Esophagus squamous epithelium (tissue), 5 donors: ENCODE measurements at regions not wholly inside any gene's neighbourhood (a gene's known extent, or its start where the extent isn't known, plus 50 kb on each side); places are given as distances from the start of the nearest gene placed in this dataset.

Experiments used
- DNase-seq: peaks from one replicate; lab custom pipeline; 2025; lab: John Stamatoyannopoulos, UW
- H3K27ac ChIP-seq, 4 donors: fragments of 200-600 bp; sonication (generic); one replicate each; pipeline ENCODE4 v1.5.1; 2016 to 2019; ENCODE audit warnings: mild to moderate bottlenecking in 1 of 4
- H3K27me3 ChIP-seq, 4 donors: fragments of 200-600 bp; sonication (generic); 1 replicate in 3 of 4; 2 replicates in 1 of 4; pipeline versions ENCODE4 v1.5.1 to v1.6.0; 2017 to 2021; ENCODE audit warnings: antibody characterized with exemption in 1 of 4
- H3K36me3 ChIP-seq, 3 donors: fragments of 200-600 bp; sonication (generic); one replicate each; pipeline ENCODE4 v1.5.1; 2016 to 2019
- H3K4me1 ChIP-seq, 3 donors: fragments of 200-600 bp; sonication (generic); one replicate each; pipeline ENCODE4 v1.5.1; 2017 to 2019
- H3K4me3 ChIP-seq, 4 donors: fragments of 200-600 bp; sonication (generic); 1 replicate in 3 of 4; 2 replicates in 1 of 4; pipeline ENCODE4 v1.5.1; 2016 to 2019; ENCODE audit warnings: mild to moderate bottlenecking in 2 of 4, moderate library complexity in 1 of 4
- H3K9me3 ChIP-seq, 3 donors: fragments of 200-600 bp; sonication (generic); one replicate each; pipeline ENCODE4 v1.5.1; 2016 to 2019
- CTCF ChIP-seq, 6 experiments: fragments of 450-650 bp in 4 of 6; fragments of 200-600 bp in 2 of 6; sonication (generic) in 2 of 6; IDR thresholded peaks; one replicate each; pipeline ENCODE4 v1.5.1; 2016 to 2019; ENCODE audit warnings: antibody characterized with exemption in 6 of 6, mild to moderate bottlenecking in 4 of 6, moderate library complexity in 4 of 6
- POLR2A ChIP-seq, 4 donors: fragments of 450-650 bp; IDR thresholded peaks; one replicate each; pipeline ENCODE4 v1.6.1; 2017; ENCODE audit warnings: antibody characterized with exemption in 4 of 4, mild to moderate bottlenecking in 4 of 4, moderate library complexity in 3 of 4
- WGBS, 2 donors: methylation state at CpG; one replicate each; pipeline ENCODE4 v1.1.5; 2018; 5-methylcytosine and 5-hydroxymethylcytosine counted together
- intact Hi-C: fragments of 100-400 bp; cut with DNase I; formaldehyde crosslinking; loops from one replicate; pipeline ENCODE4 v1.15.0; 2022
- donor health status: DM: yes; HTN: yes; CAD: no.

- Histone ChIP-seq H3K4me1 (peaks cover 0 to 8% (median 0%) of the 10 kb centered on the region in 3 donors), H3K9me3 (no peaks in the 10 kb centered on the region), H3K36me3 (no peaks in the 10 kb centered on the region), H3K27me3 (no peaks in the 10 kb centered on the region), H3K27ac (no peak overlapping the region), H3K4me3 (no peak overlapping the region)
- no peak for DNase-seq
- no peak for TF ChIP-seq POLR2A (IDR thresholded peaks at IDR 0.05)
- no peak for TF ChIP-seq CTCF (IDR thresholded peaks at IDR 0.05)
- intact Hi-C loops: no loop called here
- 44 to 64% methylated on average over 1 of the region's 1 CpG for WGBS, 2 donors
Observed at GRCh38 chr5:110855961-110856360, 117.2 kb downstream of the SLC25A46 start.

- no peaks in the 10 kb centered on the region for H3K36me3 ChIP-seq
- no peak overlapping the region for H3K27ac ChIP-seq
- TF ChIP-seq POLR2A (IDR thresholded peaks at IDR 0.05) (no peak), CTCF (IDR thresholded peaks at IDR 0.05) (peak in 4 of 6 experiments; percentile 31 to 66 (median 38))
- no peak for DNase-seq
- no peak overlapping the region for H3K4me3 ChIP-seq
- 75 to 92% methylated on average over 4 of the region's 4 CpGs for WGBS, 2 donors
- H3K27me3 ChIP-seq: no peaks in the 10 kb centered on the region
- H3K4me1 ChIP-seq: peaks cover 0 to 12% (median 0%) of the 10 kb centered on the region in 3 donors
- H3K9me3 ChIP-seq: no peaks in the 10 kb centered on the region
- intact Hi-C loops: no loop called here
Observed at GRCh38 chr5:110865400-110866094, 126.7 kb downstream of the SLC25A46 start.

- H3K9me3 ChIP-seq: no peaks in the 10 kb centered on the region
- 37 to 48% methylated on average over 4 of the region's 4 CpGs for WGBS, 2 donors
- intact Hi-C loops: no loop called here
- DNase-seq: no peak
- H3K27me3 ChIP-seq: no peaks in the 10 kb centered on the region
- H3K4me1 ChIP-seq: no peaks in the 10 kb centered on the region
- TF ChIP-seq POLR2A (IDR thresholded peaks at IDR 0.05) (no peak), CTCF (IDR thresholded peaks at IDR 0.05) (no peak)
- no peak overlapping the region for H3K4me3 ChIP-seq
- no peaks in the 10 kb centered on the region for H3K36me3 ChIP-seq
- H3K27ac ChIP-seq: no peak overlapping the region
Observed at GRCh38 chr5:110869927-110870326, 131.1 kb downstream of the SLC25A46 start.

- TF ChIP-seq POLR2A (IDR thresholded peaks at IDR 0.05): no peak
- TF ChIP-seq CTCF (IDR thresholded peaks at IDR 0.05): no peak
- Histone ChIP-seq H3K4me1 (no peaks in the 10 kb centered on the region), H3K27me3 (no peaks in the 10 kb centered on the region), H3K36me3 (no peaks in the 10 kb centered on the region), H3K4me3 (no peak overlapping the region), H3K9me3 (no peaks in the 10 kb centered on the region), H3K27ac (no peak overlapping the region)
- DNase-seq: no peak
- intact Hi-C loops: no loop called here
- 80 to 93% methylated on average over 3 to 4 of the region's 15 CpGs for WGBS, 2 donors
Observed at GRCh38 chr5:110872200-110872599, 133.4 kb downstream of the SLC25A46 start.

- TF ChIP-seq CTCF (IDR thresholded peaks at IDR 0.05): no peak
- TF ChIP-seq POLR2A (IDR thresholded peaks at IDR 0.05): no peak
- WGBS, 2 donors: 84 to 95% methylated on average over 2 to 6 of the region's 7 CpGs
- no peaks in the 10 kb centered on the region for H3K9me3 ChIP-seq
- H3K27ac ChIP-seq: no peak overlapping the region
- H3K4me3 ChIP-seq: no peak overlapping the region
- H3K27me3 ChIP-seq: no peaks in the 10 kb centered on the region
- H3K4me1 ChIP-seq: no peaks in the 10 kb centered on the region
- no peak for DNase-seq
- H3K36me3 ChIP-seq: no peaks in the 10 kb centered on the region
- intact Hi-C loops: no loop called here
Observed at GRCh38 chr5:110872963-110873362, 134.2 kb downstream of the SLC25A46 start.
